ENCODE measurements at regions not wholly inside any gene's neighbourhood (a gene's known extent, or its start where the extent isn't known, plus 50 kb on each side); places are given as distances from the start of the nearest gene placed in this dataset.

- no peak for DNase-seq (ENCODE audit: low spot score)
- TF ChIP-seq CTCF (IDR thresholded peaks at IDR 0.05; ENCODE audit: borderline replicate concordance, control extremely low read depth, extremely low read depth, insufficient read depth, missing control alignments): no peak
- in situ Hi-C loops (cut with MboI; ENCODE audit: low sequenced_read_pairs, unreplicated experiment): no loop called here
Measured at GRCh38 chr2:120601566-120601965, 134.1 kb upstream of the GLI2 start.

GRCh38 chr2:120602251-120602650 lies 133.4 kb upstream of the GLI2 start:
- in situ Hi-C loops (cut with MboI; ENCODE audit: low sequenced_read_pairs, unreplicated experiment): no loop called here
- no peak for TF ChIP-seq CTCF (IDR thresholded peaks at IDR 0.05; ENCODE audit: borderline replicate concordance, control extremely low read depth, extremely low read depth, insufficient read depth, missing control alignments)
- no peak for DNase-seq (ENCODE audit: low spot score)

- no peak for DNase-seq (ENCODE audit: low spot score)
- TF ChIP-seq CTCF (IDR thresholded peaks at IDR 0.05; ENCODE audit: borderline replicate concordance, control extremely low read depth, extremely low read depth, insufficient read depth, missing control alignments): no peak
- in situ Hi-C loops (cut with MboI; ENCODE audit: low sequenced_read_pairs, unreplicated experiment): no loop called here
Measured at GRCh38 chr2:120604767-120605166, 130.9 kb upstream of the GLI2 start.

GRCh38 chr2:120605231-120605935 lies 130.3 kb upstream of the GLI2 start:
- TF ChIP-seq CTCF (IDR thresholded peaks at IDR 0.05; ENCODE audit: borderline replicate concordance, control extremely low read depth, extremely low read depth, insufficient read depth, missing control alignments): no peak
- no peak for DNase-seq (ENCODE audit: low spot score)
- in situ Hi-C loops (cut with MboI; ENCODE audit: low sequenced_read_pairs, unreplicated experiment): no loop called here

GRCh38 chr2:120606280-120606679 lies 129.4 kb upstream of the GLI2 start:
- no peak for TF ChIP-seq CTCF (IDR thresholded peaks at IDR 0.05; ENCODE audit: borderline replicate concordance, control extremely low read depth, extremely low read depth, insufficient read depth, missing control alignments)
- DNase-seq (ENCODE audit: low spot score): no peak
- in situ Hi-C loops (cut with MboI; ENCODE audit: low sequenced_read_pairs, unreplicated experiment): no loop called here

GRCh38 chr2:120606931-120607330 lies 128.7 kb upstream of the GLI2 start:
- DNase-seq (ENCODE audit: low spot score): no peak
- in situ Hi-C loops (cut with MboI; ENCODE audit: low sequenced_read_pairs, unreplicated experiment): no loop called here
- no peak for TF ChIP-seq CTCF (IDR thresholded peaks at IDR 0.05; ENCODE audit: borderline replicate concordance, control extremely low read depth, extremely low read depth, insufficient read depth, missing control alignments)
